GM23338 (cell line): ENCODE measurements at regions not wholly inside any gene's neighbourhood (a gene's known extent, or its start where the extent isn't known, plus 50 kb on each side); places are given as distances from the start of the nearest gene placed in this dataset.

Source experiments
- ATAC-seq: fragments of 200-7000 bp; cut with Tn5 transposase; 3 replicates; pipeline ENCODE4 v1.9.1; 2020
- DNase-seq: peaks from one replicate; pipeline ENCODE4 v3.0.0-alpha.2; 2015; ENCODE audit warnings: low spot score
- H2AFZ ChIP-seq: fragments of 200-600 bp; sonication (generic); 2 replicates; pipeline ENCODE4 v1.8.0; 2016; ENCODE audit warnings: antibody characterized with exemption, mild to moderate bottlenecking, moderate library complexity
- H3F3A ChIP-seq: fragments of 200-600 bp; sonication (generic); replicated peaks from 2 replicates; pipeline ENCODE4 v1.8.0; 2017; ENCODE audit warnings: antibody characterized with exemption, mixed run types, low read depth
- H3K27ac ChIP-seq: fragments of 200-600 bp; sonication (generic); 2 replicates; pipeline ENCODE4 v1.6.1; 2016; ENCODE audit warnings: low read depth
- H3K27me3 ChIP-seq: fragments of 200-600 bp; sonication (generic); 2 replicates; pipeline ENCODE4 v1.8.0; 2016; ENCODE audit warnings: mild to moderate bottlenecking, mixed run types, moderate library complexity; ENCODE audit not compliant: insufficient read depth
- H3K36me3 ChIP-seq: fragments of 200-600 bp; sonication (generic); 2 replicates; pipeline ENCODE4 v1.8.0; 2016; ENCODE audit warnings: mild to moderate bottlenecking; ENCODE audit not compliant: insufficient read depth
- H3K4me1 ChIP-seq: fragments of 200-600 bp; sonication (generic); 2 replicates; pipeline ENCODE4 v1.8.0; 2016; ENCODE audit warnings: mild to moderate bottlenecking, moderate library complexity; ENCODE audit not compliant: insufficient read depth
- H3K4me2 ChIP-seq: fragments of 200-600 bp; sonication (generic); 2 replicates; pipeline ENCODE4 v1.7.1; 2017; ENCODE audit warnings: mixed run types
- H3K4me3 ChIP-seq: fragments of 200-600 bp; sonication (generic); 2 replicates; pipeline ENCODE4 v1.6.1; 2016; ENCODE audit warnings: mixed run types
- H3K79me2 ChIP-seq: fragments of 200-600 bp; sonication (generic); replicated peaks from 2 replicates; pipeline ENCODE4 v1.8.0; 2017; ENCODE audit warnings: mild to moderate bottlenecking; ENCODE audit not compliant: insufficient read depth
- H3K9me2 ChIP-seq: fragments of 200-600 bp; sonication (generic); 2 replicates; pipeline ENCODE4 v1.8.0; 2017; ENCODE audit not compliant: insufficient read depth
- H4K20me1 ChIP-seq: fragments of 200-600 bp; sonication (generic); replicated peaks from 2 replicates; pipeline ENCODE4 v1.8.0; 2017; ENCODE audit warnings: mild to moderate bottlenecking; ENCODE audit not compliant: insufficient read depth
- H3K27ac Mint-ChIP-seq: 2 replicates; pipeline ENCODE4 v1.8.0; 2020; ENCODE audit warnings: inconsistent platforms, mild to moderate bottlenecking, moderate library complexity, mixed read lengths
- H3K27me3 Mint-ChIP-seq: 3 replicates; pipeline ENCODE4 v1.8.0; 2022; ENCODE audit warnings: low read depth, mild to moderate bottlenecking, moderate library complexity, mixed read lengths, inconsistent platforms; ENCODE audit not compliant: insufficient read depth, poor library complexity
- H3K36me3 Mint-ChIP-seq: 3 replicates; pipeline ENCODE4 v1.8.0; 2021; ENCODE audit warnings: low read depth, mild to moderate bottlenecking, inconsistent platforms, moderate library complexity, mixed read lengths
- H3K4me1 Mint-ChIP-seq: 3 replicates; pipeline ENCODE4 v1.8.0; 2020; ENCODE audit warnings: mild to moderate bottlenecking, inconsistent platforms, mixed read lengths
- H3K4me3 Mint-ChIP-seq: 3 replicates; pipeline ENCODE4 v1.8.0; 2021; ENCODE audit warnings: moderate library complexity, mild to moderate bottlenecking, inconsistent platforms, mixed read lengths
- H3K9me3 Mint-ChIP-seq: 3 replicates; pipeline ENCODE4 v1.8.0; 2020; ENCODE audit warnings: moderate library complexity, mild to moderate bottlenecking, inconsistent platforms, mixed read lengths
- CREB1 ChIP-seq: fragments of 250-450 bp; sonication (Bioruptor Pico); IDR thresholded peaks from 2 replicates; pipeline ENCODE4 v1.5.0; 2020; ENCODE audit warnings: low read depth, mild to moderate bottlenecking, moderate library complexity
- CTCF ChIP-seq, 2 experiments: fragments of 200-600 bp in 1 of 2; sonication (generic) in 1 of 2; conservative IDR thresholded peaks; 2 replicates each; pipeline versions ENCODE4 v1.5.1 to v1.6.1; 2016 to 2017; ENCODE audit warnings: antibody characterized with exemption in 2 of 2, low read depth in 2 of 2, mild to moderate bottlenecking in 2 of 2, moderate library complexity in 1 of 2
- ETS1 ChIP-seq: IDR thresholded peaks from 2 replicates; pipeline ENCODE4 v1.6.1; 2016; ENCODE audit warnings: antibody characterized with exemption
- EZH2 ChIP-seq: fragments of 200-600 bp; sonication (generic); IDR thresholded peaks from one replicate; pipeline ENCODE4 v1.8.0; 2017; ENCODE audit warnings: antibody characterized with exemption, mild to moderate bottlenecking, low read depth; ENCODE audit not compliant: unreplicated experiment
- EZH2phosphoT487 ChIP-seq: fragments of 200-600 bp; sonication (generic); IDR thresholded peaks from one replicate; pipeline ENCODE4 v1.8.1; 2018; ENCODE audit warnings: antibody characterized with exemption; ENCODE audit not compliant: unreplicated experiment
- JUNB ChIP-seq: IDR thresholded peaks from one replicate; pipeline ENCODE4 v1.6.1; 2016; ENCODE audit warnings: antibody characterized with exemption; ENCODE audit not compliant: unreplicated experiment
- NANOG ChIP-seq: IDR thresholded peaks from 2 replicates; pipeline ENCODE4 v1.6.1; 2016; ENCODE audit warnings: antibody characterized with exemption, borderline replicate concordance
- POLR2AphosphoS5 ChIP-seq: IDR thresholded peaks from 2 replicates; pipeline ENCODE4 v1.6.1; 2016; ENCODE audit warnings: antibody characterized with exemption, low read depth
- REST ChIP-seq: IDR thresholded peaks from one replicate; pipeline ENCODE4 v1.6.1; 2018; ENCODE audit warnings: antibody characterized with exemption; ENCODE audit not compliant: unreplicated experiment
- STAT1 ChIP-seq: IDR thresholded peaks from one replicate; pipeline ENCODE4 v1.6.1; 2016; ENCODE audit warnings: antibody characterized with exemption; ENCODE audit not compliant: unreplicated experiment
- ZNF114 ChIP-seq: fragments of 250-450 bp; sonication (Bioruptor Pico); IDR thresholded peaks from 2 replicates; pipeline ENCODE4 v1.5.0; 2020; ENCODE audit warnings: mild to moderate bottlenecking, moderate library complexity
- ZNF331 ChIP-seq: fragments of 250-450 bp; sonication (Bioruptor Pico); IDR thresholded peaks from 2 replicates; pipeline ENCODE4 v1.5.0; 2020; ENCODE audit warnings: low read depth, mild to moderate bottlenecking, moderate library complexity
- ZNF462 ChIP-seq: fragments of 250-450 bp; sonication (Bioruptor Pico); IDR thresholded peaks from 2 replicates; pipeline ENCODE4 v1.5.0; 2020; ENCODE audit warnings: mild to moderate bottlenecking, moderate library complexity

- H3K9me3 Mint-ChIP-seq = no peaks in the 10 kb centered on the region
- no peak overlapping the region for H3K4me3 ChIP-seq
- no peaks in the 10 kb centered on the region for H3K27me3 ChIP-seq
- H3K79me2 ChIP-seq = no peaks in the 10 kb centered on the region
- no peak for ATAC-seq
- H3F3A ChIP-seq = no peaks in the 10 kb centered on the region
- no peak for DNase-seq
- no peaks in the 10 kb centered on the region for H3K36me3 Mint-ChIP-seq
- peaks cover 2% of the 10 kb centered on the region for H3K27me3 Mint-ChIP-seq
- H3K27ac ChIP-seq = no peak overlapping the region
- H3K4me2 ChIP-seq = no peak overlapping the region
- 0 out of 2 replicates have a peak, but pooled peaks cover 6% of the 10 kb centered on the region for H3K4me1 ChIP-seq
- H3K9me2 ChIP-seq = peaks cover 11% of the 10 kb centered on the region
- no peaks in the 10 kb centered on the region for H3K36me3 ChIP-seq
- TF ChIP-seq EZH2 (no peak), ETS1 (no peak), STAT1 (no peak), JUNB (no peak), CREB1 (no peak), ZNF331 (CRISPR knock-in tag) (no peak), REST (no peak), CTCF (conservative IDR thresholded peaks at IDR 0.05; ENCODE audit: low read depth in 2 of 2) (no peak), EZH2phosphoT487 (no peak), POLR2AphosphoS5 (no peak), NANOG (no peak), ZNF114 (CRISPR knock-in tag) (no peak), ZNF462 (CRISPR knock-in tag) (no peak)
- no peak overlapping the region for H2AFZ ChIP-seq
- peaks cover 13% of the 10 kb centered on the region for H3K4me1 Mint-ChIP-seq
- no peaks in the 10 kb centered on the region for H4K20me1 ChIP-seq
- no peak overlapping the region for H3K4me3 Mint-ChIP-seq
- H3K27ac Mint-ChIP-seq = no peak overlapping the region
These were observed 174.5 kb downstream of the KCTD12 start for GRCh38 chr13:76711550-76712182.
